GM21723 (cell line): ENCODE measurements at regions not wholly inside any gene's neighbourhood (a gene's known extent, or its start where the extent isn't known, plus 50 kb on each side); places are given as distances from the start of the nearest gene placed in this dataset.
"Not testable (repeated sequence)": the region's sequence is repeated elsewhere in the genome, so short reads cannot be mapped to it uniquely, and the experiment has no call there.

Experiments used
- ATAC-seq: cut with Tn5 transposase; IDR thresholded peaks from one replicate; pipeline ENCODE4 v1.9.1; 2021; ENCODE audit warnings: mild to moderate bottlenecking, moderate library complexity; ENCODE audit not compliant: unreplicated experiment

DNA sequence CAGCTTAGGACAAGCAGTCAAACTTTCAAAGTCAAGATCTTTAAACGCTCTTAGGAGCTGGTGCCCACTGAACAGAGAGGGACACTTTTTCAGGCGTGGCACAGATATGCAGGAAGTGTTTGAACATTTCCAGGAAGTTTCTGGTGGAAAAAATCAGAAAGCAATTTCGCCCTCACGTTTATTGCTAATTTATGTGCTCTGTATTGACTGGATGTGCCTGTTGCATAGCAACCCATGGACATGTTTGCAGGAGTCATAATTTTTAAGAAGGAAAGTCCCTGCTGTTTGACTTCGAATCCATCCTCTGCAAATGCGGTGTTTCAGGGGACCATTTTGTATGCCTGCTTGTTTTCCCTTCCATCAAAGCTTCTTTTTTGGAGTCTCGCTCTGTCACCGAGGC lies 239.9 kb upstream of the IRF2BP2 start:
- no peak for ATAC-seq

DNA sequence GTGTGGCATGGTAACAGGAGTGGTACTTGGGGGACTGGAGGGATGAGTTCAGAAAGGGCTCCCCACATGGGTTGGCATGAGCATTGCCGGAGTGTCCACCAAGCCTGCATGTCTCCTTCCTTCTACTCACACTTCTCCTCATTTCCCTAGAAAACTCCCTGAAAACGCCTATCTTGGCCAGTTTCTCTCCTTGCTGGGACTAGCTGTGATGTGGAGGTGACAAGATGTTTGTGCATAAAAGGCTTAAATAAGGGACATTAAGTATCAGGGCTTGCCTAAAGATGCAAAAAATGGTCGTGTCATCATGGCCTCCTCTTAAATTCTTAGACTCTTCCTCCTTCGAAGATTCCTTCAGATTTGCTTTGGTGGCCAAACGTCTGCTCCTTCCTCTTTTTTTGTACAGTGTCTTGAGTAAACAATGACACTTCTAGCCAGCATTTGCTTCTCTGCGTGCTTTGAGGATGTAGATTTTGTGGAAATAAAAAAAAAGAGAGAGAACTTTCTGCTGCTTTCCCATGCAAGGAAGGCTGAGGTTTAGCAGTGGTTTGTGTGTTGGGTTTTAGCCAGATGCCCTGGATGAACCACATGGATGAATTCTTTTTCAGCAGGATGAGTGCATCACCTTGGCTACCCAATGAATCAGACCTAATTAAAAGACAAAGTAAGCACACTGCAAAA lies 239.1 kb upstream of the IRF2BP2 start:
- ATAC-seq, result no peak

DNA sequence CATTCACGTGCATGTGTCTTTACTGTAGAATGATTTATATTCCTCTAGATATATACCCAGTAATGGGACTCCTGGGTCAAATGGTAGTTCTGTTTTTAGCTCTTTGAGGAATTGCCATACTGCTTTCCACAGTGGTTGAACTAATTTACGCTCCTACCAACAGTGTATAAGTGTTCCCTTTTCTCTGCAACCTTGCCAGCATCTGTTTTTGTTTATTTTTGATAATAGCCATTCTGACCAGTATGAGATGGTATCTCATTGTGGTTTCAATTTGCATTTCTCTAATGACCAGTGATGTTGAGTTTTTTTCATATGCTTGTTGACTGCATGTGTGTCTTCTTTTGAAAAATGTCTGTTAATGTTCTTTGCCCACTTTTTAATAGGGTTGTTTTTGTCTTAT lies 236.8 kb upstream of the IRF2BP2 start:
- not testable (repeated sequence) for ATAC-seq

DNA sequence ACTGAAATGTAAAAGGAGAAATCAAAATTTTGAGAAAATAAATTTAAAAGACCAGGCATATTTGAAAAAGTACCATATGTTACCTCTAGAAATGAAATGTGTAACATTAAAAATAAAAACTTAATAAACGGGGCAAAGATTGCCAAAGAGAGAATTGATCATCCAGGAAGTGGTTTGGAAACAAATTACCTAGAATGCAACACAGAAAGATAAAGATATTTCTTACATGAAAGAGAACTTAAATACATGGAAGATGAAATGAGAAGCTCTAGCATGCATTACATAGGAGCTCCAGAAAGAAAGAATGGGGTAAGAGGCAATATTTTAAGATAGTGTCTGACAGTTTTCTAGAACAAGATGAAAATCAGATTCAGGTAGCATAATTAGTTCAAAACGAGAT lies 235.9 kb upstream of the IRF2BP2 start:
- ATAC-seq, result no peak

DNA sequence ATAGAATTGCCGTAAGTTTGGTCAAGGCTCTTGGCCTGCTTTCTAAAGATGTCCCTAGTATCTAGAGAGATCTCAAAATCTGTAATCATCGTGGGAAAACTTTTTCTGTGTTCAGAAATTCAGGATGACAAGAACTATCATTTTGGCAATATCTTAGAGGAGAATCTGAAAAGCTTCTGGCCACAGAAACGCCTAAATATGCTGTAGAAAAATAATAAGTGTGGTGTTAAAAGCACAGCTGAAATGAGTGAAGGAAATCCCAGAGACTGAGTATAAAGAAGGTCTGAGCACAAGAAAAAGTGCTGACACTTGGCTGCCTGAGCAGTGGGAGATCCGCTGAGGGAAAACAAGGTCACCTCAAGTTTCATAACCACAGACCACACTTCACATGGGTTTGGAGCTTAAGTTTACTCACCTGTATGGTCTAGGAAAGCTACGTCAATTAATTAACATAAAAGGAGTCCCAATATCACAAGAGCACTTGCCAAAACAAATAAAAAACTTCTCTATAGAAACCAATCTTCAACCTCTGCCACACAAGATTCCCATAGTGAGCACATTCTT lies 235.2 kb upstream of the IRF2BP2 start:
- no peak for ATAC-seq

DNA sequence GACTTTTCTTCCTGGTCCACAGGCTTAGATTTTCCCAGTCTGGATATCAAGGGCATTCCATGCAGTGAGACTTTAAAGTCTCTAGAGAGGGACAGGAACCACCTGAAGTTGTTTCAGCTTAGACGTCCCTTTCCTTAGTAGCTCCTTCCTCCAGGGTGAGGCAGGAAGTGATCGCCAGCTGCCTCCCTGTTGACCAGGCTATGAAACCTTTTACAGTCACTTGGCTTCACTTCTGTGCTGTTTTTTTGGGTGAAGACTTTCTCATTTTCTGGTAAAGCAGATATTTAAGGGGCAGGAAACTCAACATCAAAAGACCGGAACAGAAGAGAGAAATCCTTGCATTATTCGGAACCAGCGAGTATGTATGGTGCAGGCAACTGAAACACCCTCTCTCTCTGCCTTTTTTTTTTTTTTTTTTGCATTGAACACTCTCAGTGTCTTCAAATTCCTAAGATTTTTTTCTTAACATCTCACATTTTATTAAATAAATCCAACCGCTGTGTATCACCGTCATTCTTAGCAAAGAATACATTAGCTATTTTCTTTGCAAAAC lies 234.6 kb upstream of the IRF2BP2 start:
- ATAC-seq, result no peak

DNA sequence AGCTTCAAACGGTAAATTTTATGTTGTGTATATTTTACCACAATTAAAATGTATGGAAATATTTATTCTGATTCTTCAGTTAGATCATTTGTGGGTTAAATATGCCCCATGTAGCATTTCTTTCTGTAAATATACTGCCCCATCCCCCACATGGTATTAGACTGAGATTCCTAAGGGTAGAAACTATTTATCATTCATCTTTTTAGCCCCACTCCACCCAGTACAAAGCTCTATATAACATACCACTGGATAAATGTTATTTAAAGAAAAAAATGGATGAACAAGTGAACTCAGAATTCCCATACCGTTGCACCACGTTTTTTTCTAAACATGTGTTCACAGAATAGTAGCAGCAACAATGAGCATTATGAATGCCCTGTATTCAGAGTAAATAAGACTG lies 234.0 kb upstream of the IRF2BP2 start:
- no peak for ATAC-seq

DNA sequence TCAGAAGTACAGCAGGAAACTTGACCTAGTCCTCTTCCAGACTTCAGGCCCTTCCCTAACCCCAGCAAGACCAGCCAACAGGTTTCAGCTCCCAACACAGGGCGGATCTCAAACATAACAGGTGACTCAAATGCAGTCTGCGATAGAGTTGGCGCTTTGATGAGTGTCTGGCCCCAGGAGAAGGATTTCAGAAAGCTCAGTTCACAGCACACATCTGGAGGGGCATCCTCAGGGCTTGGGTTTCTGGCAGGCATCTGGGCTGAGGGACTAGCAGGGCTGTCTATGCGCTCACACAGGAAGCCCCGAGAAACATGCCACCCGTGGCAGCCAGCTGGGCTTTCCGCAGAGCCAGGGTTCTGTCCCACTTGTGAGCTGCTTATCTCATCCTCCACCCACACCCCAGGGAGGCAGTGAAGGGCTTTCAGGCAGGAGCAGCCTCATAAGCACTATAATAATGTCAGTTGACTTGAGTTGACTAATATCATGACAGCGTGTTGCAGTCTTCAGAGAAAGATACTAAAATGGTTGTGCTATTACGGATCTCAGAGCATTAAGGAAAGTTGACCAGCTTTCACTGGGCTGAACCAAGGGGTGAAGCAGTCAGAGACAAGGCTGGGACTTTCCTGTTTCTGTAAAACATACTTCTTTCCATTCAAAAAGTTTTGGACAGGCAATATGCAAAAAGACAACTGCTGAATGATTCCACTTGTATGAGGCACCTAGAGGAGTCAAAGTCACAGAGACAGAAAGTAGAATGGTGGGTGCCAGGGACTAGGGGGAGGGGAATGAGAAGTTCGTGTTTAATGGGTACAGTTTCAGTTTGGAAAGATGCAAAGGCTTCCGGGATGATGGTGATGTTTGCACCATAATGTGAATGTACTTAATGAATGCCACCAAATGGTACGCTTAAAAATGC lies 233.0 kb upstream of the IRF2BP2 start:
- peak; percentile 72 for ATAC-seq

DNA sequence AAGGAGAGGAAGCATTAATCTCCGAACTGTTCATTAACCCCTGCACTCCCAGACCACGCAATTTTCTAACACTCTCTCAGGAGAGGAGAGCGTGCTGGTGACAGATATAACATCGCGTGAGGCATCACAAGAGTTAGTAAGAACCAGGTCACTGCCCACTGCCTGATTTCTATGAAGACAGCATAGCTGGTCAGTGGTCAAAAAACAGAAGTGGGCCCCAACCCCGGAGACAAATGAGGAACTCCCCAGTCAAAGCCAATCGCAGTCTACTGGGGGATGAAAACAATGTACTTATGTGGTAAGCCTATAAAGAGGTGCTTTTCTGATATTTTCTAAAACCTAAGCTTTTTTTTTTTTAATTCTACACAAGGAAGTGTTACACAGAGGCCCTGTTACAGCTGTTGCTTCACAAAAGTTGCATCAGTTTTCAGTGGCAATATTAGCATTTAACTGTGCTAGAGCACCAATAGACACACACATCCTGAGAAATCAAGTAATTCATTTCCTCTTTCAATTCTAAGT lies 231.8 kb upstream of the IRF2BP2 start:
- ATAC-seq, result no peak

DNA sequence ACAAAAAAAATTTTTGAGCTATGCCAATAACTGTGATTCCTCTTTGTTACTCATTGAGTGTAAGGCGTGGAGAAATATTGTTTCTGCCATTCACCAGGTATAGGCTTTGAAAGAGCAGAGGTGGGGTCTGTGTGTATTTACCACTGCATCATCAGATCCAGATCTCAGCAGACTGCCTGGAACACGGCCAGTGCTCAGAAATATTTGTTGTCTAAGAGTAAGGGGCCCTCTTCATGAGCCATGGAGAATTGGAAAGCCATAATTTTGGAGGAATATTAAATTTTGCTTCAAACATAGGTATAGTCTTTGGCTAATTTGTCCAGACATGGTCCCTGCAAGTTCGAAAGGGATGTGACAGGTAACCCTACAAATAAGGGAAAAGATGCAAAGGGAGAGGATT lies 231.3 kb upstream of the IRF2BP2 start:
- no peak for ATAC-seq

DNA sequence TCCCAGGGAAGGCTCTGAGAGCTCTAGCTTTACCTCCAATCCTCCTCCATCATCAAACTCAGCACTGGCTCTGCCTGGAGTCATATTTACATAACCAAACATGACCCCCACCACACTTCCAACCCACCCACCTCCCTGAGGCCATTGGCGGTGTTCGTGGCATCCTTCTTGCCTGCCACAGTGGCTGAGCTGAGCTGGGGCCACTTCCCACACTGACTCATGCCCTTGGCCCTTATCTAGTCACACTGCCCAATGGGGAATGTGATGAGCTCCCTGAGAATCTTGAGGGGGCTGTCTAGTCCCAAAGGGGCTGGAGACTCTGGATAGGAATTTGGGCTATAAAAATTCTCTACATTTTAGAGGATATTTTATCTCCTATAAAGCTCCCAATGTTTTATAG lies 230.9 kb upstream of the IRF2BP2 start:
- no peak for ATAC-seq

DNA sequence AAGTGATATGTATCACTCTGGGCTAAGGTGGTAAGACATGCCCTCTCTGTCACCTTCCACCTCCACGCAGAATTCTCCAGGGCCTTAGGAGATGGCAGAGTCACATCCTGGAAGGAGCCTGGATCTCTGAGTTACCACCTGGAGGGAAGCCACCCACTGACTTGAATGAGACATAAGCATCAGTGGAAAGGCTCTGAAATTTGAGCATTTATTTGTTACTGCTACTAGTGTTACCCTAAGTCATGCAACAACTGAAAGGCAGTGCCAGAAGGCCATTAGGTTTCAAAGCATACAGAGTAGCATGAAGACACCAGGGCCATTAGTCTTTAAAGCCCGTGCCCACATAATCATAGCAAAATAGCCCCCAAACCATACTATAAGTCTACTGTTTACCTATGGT lies 230.3 kb upstream of the IRF2BP2 start:
- ATAC-seq, result no peak

DNA sequence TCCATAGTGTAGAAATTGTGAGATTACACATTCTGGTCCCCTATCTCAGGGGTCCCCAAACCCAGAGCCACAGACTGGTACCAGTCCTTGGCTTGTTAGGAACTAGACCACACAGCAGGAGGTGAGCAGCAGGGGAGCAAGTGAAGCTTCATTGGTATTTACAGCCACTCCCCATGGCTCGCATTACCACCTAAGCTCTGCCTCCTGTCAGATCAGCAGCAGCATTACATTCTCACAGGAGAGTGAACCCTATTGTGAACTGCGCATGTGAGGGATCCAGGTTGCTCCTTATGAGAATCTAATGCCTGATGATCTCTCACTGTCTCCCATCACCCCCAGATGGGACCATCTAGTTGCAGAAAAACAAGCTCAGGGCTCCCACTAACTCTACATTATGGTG lies 229.7 kb upstream of the IRF2BP2 start:
- ATAC-seq, result no peak

DNA sequence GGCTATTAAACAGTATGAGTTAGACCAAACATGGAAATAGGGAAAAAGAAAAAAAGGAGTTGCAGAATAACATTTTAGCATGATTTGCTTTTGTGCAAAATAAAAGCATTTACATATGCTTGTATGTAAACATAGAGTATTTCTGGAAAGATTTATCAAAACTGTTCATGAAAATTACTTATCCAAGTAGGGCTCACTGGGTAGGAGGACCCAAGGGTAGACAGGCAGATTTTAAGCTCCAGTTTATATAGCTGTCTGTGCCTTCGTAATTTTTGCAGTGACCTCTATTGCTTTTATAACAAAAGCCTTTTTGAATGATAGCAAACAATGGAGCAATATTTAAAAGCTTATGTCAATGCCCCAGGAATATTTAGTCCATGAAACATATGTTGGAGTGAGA lies 228.8 kb upstream of the IRF2BP2 start:
- ATAC-seq, result no peak

DNA sequence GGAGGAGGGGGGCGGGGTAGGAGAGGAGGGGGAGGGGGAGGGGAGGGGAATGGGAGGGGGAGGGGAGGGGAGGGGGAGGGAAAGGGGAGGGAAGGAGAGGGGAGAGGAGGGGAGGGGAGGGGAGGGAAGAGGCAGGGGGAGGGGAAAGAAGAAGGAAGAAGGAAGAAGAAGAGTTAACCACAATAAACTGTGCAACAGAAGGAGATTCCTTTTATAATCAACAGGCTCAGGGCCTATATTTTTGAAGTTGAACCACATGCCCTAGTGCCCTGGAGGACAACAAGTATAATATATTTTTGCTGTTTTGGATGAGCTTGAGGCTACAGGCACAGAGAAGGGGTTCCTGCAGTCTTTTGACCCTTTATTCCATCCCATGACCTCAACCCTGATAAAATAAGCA lies 228.2 kb upstream of the IRF2BP2 start:
- ATAC-seq, result no peak

DNA sequence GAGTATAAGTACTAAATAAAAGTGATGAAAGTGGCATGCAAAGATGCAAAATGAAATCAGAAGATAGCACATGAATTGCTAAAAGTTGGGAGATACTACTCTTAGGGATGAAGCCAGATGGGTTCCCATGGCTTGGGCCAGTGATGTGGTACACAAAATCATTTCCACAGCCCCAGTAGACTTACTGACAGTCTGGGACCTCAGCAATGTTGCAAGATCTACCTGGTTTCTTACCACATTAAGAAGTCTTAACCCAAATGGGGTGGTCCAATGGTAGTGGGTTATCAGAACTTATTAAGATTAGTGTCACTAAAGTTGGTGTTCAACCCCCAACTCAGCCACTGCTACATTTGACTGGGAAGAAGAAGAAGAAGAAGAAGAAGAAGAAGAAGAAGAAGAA lies 227.7 kb upstream of the IRF2BP2 start:
- ATAC-seq, result no peak

DNA sequence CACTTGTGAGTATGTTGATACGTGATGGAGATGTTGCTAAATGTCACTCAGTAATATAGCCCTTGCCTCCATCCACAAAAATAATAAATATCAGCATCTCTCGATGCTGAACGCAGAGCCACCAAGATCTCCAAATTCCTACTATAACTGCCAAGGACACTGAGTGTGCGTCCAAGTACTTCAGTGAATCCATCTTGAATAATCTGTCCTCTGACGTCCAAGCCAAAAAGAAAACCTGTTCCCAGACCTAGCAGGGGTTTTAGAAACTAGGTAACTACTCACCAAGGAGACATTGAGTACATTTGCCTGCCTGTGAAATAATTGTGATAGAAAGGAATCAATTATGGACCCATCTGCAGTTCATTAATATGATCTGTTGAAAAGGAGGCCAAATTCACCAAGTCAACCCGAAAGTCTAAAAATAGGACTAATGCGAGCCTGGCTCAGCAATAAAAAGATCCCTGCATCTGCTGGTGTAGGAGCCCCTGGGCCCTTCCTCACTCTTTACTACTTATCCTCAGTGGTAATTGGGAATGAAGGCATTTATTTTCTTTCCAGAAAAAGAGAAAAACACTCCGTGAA lies 226.9 kb upstream of the IRF2BP2 start:
- ATAC-seq, result no peak

DNA sequence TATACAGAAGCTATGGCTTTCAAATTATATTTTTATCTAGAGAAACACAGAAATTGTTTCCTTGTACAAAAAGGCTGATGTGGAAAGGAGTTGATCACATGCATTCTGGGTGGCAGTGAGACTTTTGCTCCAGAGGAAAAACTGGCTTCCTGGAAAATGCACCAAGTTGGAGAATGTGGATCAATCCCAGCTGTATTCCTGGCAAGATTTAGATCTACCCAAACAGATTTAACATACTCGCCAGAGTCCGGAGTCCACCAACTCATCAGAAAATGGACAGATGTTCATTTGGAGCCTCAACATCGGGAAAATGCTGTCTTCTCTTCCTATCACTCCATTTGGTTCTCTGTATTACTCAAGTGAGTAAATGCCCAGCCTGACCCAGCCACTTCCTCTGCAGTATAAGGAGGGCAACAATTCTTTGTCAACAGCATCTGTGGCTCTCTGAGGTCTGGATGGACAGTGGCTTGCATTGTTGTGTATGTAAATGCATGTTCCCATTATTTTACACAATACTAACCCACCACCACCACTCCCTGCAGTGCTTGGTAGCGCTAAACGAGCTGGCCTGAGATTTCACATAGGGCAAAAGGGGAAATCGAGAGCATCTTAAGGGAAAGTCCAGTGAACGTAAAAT lies 226.2 kb upstream of the IRF2BP2 start:
- no peak for ATAC-seq

DNA sequence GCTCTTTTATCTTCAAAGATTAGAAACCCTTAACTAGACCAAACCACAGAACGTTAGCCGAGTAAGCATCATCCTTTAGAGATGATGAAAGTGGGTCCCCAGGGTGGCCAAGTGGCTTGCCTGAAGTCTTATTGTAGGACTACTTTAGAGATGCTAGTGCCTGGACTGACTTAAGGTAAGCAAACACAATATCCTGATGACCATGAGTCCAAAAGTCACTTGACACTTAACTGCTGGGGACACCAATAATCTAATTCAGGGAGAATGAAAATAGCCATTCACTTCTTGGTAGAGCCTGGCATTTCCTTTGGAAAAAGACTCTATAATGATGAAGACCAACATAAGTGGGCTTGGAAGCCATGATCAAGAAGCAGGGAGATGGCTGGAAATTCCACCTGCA lies 225.3 kb upstream of the IRF2BP2 start:
- ATAC-seq, result no peak

DNA sequence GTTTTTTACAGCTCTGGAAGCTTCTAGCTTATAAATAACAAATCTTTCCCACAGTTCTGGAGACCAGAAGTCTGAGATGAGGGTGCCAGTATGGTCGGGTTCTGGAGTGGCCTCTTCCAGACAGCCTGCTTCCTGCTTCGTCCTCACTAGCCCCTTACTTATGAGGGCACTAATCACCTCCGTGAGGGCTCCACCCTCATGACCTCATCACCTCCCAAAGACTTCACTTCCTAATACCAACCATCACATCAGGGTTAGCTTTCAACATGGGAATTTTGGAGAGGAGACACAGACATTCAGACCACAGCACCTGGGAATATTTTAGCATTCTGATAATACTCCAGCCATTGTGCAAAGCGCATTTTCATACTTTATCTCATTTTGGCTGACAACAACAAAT lies 223.7 kb upstream of the IRF2BP2 start:
- ATAC-seq, result no peak

DNA sequence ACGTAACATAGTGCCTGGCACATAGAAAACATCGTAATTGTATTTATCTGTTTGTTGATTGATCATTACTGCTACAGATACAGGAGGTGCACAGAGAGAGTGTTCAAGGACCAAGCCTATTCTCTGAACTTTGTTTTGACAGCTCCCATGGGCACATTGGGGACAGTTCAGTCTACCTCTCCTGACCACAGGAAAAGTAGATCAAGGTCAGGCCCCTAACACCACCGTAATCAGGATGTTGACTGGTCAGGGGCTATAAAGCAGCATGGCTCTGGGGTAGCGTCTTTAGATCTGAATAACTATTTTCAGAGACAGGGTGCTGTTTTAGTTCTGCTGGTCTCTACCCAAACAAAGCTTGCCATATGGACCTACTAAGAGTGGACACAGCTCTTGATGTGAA lies 223.1 kb upstream of the IRF2BP2 start:
- no peak for ATAC-seq
